OCI-LY3 (cell line): ENCODE measurements at regions not wholly inside any gene's neighbourhood (a gene's known extent, or its start where the extent isn't known, plus 50 kb on each side); places are given as distances from the start of the nearest gene placed in this dataset.

ENCODE experiments used
- CTCF ChIP-seq: fragments of 200-600, 300-600 bp; sonication (generic); IDR thresholded peaks from 2 replicates; pipeline ENCODE4 v1.5.1; 2014; ENCODE audit warnings: antibody characterized with exemption, low read length, low read depth
- EZH2phosphoT487 ChIP-seq: fragments of 200-600 bp; shearing (Covaris generic); IDR thresholded peaks from 2 replicates; pipeline ENCODE4 v1.6.1; 2018; ENCODE audit warnings: antibody characterized with exemption, mixed run types, low read depth

DNA sequence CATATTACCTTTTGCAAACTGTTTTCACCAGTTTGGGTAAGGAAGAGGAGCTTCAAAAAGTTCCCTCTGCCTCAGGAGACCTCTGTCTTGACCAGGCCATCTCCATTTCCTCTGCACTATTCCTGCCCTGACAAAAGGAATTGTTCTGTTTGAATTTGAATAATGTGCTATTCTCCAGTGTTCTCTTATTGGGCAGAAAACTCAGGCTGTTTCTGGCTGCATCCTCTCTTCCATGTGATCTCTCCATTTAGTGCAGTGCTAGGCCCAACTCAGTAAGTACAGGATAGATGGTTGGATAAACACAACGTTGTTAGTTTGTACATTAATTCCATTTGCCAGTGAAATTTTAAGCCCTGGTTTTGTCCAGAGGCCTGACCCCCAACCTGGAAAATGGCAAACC, 102.2 kb upstream of the CELF4 start:
- TF ChIP-seq CTCF (no peak), EZH2phosphoT487 (no peak)
